ENCODE measurements at regions not wholly inside any gene's neighbourhood (a gene's known extent, or its start where the extent isn't known, plus 50 kb on each side); places are given as distances from the start of the nearest gene placed in this dataset.

DNA sequence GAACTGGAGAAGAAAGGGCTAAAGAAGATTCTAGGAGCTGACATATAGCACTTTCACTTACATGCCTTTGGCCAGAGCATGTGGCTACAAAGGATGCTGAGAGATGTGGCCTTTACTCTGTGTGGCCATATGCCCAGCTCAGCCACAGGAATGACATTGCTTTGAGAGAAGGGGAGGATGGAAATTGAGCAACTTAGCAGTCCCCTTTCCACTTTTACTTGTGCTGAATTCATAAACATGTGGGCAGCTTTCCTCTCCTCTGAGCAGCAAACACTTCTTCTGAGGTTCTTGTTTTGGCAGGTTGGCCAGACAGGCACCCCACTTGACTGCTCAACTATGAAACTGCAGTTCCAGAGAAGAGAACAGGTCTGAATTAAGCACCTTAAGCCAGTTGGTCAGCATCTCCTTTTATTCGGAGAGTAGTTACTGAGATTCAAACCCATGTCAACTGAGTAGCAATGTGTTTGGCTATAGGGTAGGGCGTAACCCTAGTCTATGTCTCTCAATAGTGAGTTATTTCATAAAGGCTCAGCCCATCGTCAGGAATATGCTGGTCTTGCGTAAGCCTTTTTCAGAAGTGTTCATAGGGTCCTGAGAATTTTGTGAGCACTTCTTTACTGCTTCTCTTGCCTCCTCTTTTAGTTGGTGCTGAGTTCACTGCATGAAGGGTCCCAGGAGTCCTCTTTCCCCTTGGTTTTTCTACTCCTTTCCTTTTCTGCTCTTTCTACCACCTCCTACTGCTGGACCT lies 134.5 kb downstream of the PALM2AKAP2 start:
- Mint-ChIP-seq H3K4me3 (no peak overlapping the region), H3K27ac (no peak overlapping the region), H3K4me1 (peaks cover 24% of the 10 kb centered on the region), H3K36me3 (ENCODE audit: low read depth) (no peaks in the 10 kb centered on the region), H3K9me3 (no peaks in the 10 kb centered on the region), H3K27me3 (ENCODE audit: low read depth) (peaks cover 5% of the 10 kb centered on the region)
- TF ChIP-seq, protein P1, sequence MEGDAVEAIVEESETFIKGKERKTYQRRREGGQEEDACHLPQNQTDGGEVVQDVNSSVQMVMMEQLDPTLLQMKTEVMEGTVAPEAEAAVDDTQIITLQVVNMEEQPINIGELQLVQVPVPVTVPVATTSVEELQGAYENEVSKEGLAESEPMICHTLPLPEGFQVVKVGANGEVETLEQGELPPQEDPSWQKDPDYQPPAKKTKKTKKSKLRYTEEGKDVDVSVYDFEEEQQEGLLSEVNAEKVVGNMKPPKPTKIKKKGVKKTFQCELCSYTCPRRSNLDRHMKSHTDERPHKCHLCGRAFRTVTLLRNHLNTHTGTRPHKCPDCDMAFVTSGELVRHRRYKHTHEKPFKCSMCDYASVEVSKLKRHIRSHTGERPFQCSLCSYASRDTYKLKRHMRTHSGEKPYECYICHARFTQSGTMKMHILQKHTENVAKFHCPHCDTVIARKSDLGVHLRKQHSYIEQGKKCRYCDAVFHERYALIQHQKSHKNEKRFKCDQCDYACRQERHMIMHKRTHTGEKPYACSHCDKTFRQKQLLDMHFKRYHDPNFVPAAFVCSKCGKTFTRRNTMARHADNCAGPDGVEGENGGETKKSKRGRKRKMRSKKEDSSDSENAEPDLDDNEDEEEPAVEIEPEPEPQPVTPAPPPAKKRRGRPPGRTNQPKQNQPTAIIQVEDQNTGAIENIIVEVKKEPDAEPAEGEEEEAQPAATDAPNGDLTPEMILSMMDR (IDR thresholded peaks at IDR 0.05; ENCODE audit: unreplicated experiment in 3 of 3), result no peak

DNA sequence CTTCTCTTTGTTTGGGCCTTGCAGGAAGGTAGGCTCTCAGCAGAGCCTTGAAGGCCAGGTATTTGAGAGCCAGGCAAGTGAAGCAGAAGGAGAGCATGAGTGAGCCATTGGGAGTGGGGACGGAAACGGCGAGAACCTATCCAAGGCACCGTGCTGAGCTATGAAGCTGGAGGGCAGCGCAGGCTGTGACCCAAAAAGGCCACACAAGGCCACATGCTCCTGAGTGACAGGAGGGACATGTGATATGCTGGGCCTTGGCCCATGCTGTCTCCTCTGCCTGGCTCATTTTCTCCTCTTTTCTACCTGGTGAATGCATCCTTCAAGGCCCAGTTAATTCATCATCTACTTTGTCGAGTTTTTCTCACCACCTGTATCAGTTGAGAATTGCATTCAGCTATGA lies 136.3 kb downstream of the PALM2AKAP2 start:
- TF ChIP-seq, protein P1 (IDR thresholded peaks at IDR 0.05; ENCODE audit: unreplicated experiment in 3 of 3), result no peak
- no peaks in the 10 kb centered on the region for H3K36me3 Mint-ChIP-seq (ENCODE audit: low read depth)
- peaks cover 5% of the 10 kb centered on the region for H3K27me3 Mint-ChIP-seq (ENCODE audit: low read depth)
- H3K4me1 Mint-ChIP-seq, result peaks cover 35% of the 10 kb centered on the region
- H3K27ac Mint-ChIP-seq, result no peak overlapping the region
- no peaks in the 10 kb centered on the region for H3K9me3 Mint-ChIP-seq
- H3K4me3 Mint-ChIP-seq, result no peak overlapping the region

DNA sequence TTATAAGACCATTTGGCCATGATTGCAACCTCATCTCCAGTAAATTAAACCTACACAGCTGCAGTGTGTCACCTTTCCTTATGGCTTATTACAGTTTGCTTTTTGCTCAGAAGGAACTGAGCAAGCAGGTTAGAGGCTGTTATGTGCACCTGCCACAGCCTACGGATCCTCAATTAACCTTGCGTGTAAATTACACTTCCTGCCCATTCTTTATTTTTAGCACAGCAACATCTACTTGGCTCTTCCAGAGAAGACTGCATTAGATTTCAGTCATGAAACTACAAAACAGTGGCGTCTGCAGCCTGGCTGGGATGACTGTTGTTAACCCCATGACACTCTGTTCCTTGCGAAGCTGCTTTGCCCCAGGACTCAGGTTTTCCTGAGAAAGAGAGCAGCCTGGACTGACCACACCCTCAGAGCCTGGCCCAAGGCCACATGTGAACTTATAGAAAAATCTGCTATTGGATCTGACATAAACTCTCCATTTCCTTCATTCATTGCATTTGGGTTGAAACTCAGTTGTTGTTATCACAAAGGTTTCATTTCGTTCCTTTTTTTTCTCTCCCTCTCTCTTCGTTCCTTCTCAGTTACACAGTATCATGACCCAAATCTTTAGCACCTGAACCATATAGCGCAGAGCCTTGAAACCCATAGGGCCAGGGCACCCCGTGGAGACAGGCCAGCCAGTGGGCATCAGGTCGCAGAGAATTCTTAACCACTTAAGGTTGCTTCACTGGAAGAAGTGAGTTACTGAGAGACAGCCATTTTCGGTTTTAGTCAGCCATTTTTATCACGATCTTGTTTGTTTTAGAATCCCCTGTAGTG lies 138.6 kb downstream of the PALM2AKAP2 start:
- Mint-ChIP-seq H3K27ac (peak overlapping the region; percentile 4 to 21 (median 6)), H3K36me3 (ENCODE audit: low read depth) (no peaks in the 10 kb centered on the region), H3K4me3 (peak overlapping the region in 1 of 3 experiments; percentile 25), H3K9me3 (no peaks in the 10 kb centered on the region), H3K4me1 (peaks cover 52% of the 10 kb centered on the region), H3K27me3 (ENCODE audit: low read depth) (no peaks in the 10 kb centered on the region)
- TF ChIP-seq, protein P1 (IDR thresholded peaks at IDR 0.05; ENCODE audit: unreplicated experiment in 3 of 3), result no peak

DNA sequence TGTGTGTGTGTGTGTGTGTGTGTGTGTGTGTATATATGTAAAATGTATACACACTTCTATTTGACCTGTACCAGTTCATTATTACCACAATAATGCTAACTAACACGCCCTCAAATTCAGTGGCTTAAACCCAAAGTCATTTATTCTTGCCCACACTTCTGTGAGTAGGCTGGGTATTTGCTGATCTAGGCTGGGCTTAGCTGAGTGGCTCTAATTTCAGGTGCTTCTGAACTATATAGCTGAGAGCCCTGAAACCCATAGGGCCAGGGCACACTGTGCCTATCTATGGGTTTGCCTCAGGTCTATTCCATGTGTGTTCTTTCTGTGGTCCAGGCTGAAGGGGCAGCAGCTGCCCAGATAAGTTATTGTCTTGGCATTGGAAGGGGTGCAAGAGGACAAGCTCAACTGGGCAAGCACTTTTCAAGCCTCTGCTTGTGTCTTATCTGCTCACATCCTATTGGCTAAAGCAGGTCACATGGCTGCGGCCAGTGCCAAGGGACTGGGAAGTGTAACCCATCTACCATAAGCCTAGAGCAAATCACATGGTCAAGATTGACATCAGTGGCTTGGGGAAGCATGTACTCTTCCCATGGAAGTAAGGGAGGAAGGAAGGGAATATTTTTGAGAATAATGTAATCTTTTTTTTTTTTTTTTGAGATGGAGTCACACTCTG lies 139.9 kb downstream of the PALM2AKAP2 start:
- Mint-ChIP-seq H3K27me3 (ENCODE audit: low read depth) (peaks cover 3% of the 10 kb centered on the region), H3K4me1 (peaks cover 56% of the 10 kb centered on the region), H3K9me3 (no peaks in the 10 kb centered on the region), H3K4me3 (no peak overlapping the region), H3K36me3 (ENCODE audit: low read depth) (peaks cover 4% of the 10 kb centered on the region), H3K27ac (no peak overlapping the region)
- TF ChIP-seq, protein P1 (IDR thresholded peaks at IDR 0.05; ENCODE audit: unreplicated experiment in 3 of 3), result no peak

DNA sequence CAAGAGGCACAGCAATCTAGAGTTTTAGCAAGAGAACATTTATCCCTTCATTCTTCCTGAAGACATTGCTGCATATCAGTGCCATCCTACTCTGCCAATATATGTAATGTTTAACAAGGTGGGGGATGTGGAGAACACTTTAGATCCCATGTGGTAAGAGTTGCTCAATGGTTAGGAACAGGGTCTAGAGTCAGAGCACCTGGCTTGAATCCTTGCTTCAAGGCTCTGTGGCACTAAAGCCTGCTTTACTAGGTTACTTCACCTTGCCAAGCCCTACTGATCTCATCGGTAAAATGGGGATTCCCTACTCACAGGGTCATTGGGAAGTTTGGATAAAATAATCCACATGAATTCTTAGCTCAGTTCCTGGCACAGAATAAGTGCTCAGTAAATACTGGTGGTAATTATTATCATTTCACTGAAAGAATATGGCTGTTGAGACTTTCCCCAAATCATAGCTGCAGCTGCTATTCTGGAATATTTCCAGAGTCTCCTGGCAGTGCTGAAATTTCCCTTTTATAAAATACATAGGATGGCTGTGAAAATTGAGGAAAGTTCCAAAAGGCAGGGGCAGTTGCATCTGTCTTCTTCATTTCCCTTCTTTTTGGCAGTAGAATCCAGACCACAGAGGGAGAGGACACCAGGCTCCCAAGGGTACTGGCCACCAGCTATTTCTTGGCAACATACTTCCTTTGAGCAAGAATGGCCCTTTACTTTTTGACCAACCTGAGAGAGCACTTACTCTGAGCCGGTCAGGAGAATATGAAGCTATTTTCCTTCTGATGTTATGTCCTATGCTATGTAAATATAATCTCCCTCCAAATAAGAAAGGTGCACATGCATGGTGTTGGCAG lies 142.8 kb downstream of the PALM2AKAP2 start:
- no peak overlapping the region for H3K4me3 Mint-ChIP-seq
- TF ChIP-seq, protein P1 (IDR thresholded peaks at IDR 0.05; ENCODE audit: unreplicated experiment in 3 of 3), result no peak
- peak overlapping the region in 1 of 3 experiments; percentile 44 for H3K27ac Mint-ChIP-seq
- H3K9me3 Mint-ChIP-seq, result no peaks in the 10 kb centered on the region
- H3K4me1 Mint-ChIP-seq, result peaks cover 44% of the 10 kb centered on the region
- H3K36me3 Mint-ChIP-seq (ENCODE audit: low read depth), result peaks cover 7% of the 10 kb centered on the region
- H3K27me3 Mint-ChIP-seq (ENCODE audit: low read depth), result peaks cover 15% of the 10 kb centered on the region
